ENCODE measurements at regions not wholly inside any gene's neighbourhood (a gene's known extent, or its start where the extent isn't known, plus 50 kb on each side); places are given as distances from the start of the nearest gene placed in this dataset.

DNA sequence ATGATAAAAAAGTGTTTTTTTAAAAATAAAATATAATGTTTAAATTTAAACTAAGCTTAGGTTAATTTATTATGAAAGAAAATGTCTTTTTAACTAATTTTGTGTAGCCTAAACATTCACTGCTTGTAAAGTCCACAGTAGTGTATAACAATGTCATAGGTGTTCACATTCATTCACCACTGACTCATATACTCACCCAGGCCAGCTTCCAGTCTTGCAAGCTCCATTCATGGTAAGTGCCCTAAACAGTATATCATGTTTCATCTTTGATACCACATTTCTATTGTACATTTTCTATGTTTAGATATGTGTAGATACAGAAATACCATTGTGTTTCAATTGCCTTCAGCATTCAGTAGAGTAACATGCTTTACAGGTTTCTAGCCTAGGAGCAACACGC lies 530.3 kb downstream of the EPHA5 start:
- WGBS, result 83% methylated on average over 1 of the region's 1 CpG
- no peak for TF ChIP-seq POLR2AphosphoS5 (IDR thresholded peaks at IDR 0.05)
- TF ChIP-seq, protein P1, sequence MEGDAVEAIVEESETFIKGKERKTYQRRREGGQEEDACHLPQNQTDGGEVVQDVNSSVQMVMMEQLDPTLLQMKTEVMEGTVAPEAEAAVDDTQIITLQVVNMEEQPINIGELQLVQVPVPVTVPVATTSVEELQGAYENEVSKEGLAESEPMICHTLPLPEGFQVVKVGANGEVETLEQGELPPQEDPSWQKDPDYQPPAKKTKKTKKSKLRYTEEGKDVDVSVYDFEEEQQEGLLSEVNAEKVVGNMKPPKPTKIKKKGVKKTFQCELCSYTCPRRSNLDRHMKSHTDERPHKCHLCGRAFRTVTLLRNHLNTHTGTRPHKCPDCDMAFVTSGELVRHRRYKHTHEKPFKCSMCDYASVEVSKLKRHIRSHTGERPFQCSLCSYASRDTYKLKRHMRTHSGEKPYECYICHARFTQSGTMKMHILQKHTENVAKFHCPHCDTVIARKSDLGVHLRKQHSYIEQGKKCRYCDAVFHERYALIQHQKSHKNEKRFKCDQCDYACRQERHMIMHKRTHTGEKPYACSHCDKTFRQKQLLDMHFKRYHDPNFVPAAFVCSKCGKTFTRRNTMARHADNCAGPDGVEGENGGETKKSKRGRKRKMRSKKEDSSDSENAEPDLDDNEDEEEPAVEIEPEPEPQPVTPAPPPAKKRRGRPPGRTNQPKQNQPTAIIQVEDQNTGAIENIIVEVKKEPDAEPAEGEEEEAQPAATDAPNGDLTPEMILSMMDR (IDR thresholded peaks at IDR 0.05), result no peak
- no peak for TF ChIP-seq POLR2A (IDR thresholded peaks at IDR 0.05; ENCODE audit: low read depth)
- no peak for TF ChIP-seq EP300 (IDR thresholded peaks at IDR 0.05)

DNA sequence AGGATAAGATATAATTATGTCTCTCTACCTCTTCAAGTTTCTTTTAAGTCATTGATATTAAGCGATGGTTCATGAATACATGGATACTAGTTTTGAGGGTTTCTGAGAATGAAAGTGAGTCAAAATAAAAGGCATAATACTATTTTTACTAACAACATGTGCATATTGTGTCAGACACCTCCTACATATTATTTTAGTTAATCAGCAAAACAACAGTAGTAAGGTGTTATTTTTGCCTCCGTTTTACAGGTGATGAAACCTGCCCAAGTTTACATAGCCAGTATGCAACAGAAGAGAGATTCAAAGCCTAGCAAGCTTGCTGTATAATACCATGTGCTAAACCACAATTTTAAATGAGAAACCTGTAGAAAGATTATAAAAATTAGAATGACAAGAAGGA lies 544.1 kb downstream of the EPHA5 start:
- no peak for DNase-seq (ENCODE audit: extremely low spot score)
- 77% methylated on average over 2 of the region's 2 CpGs for WGBS
- Histone ChIP-seq H3K36me3 (no peaks in the 10 kb centered on the region), H3K4me3 (no peak overlapping the region), H3K4me1 (no peaks in the 10 kb centered on the region), H3K27me3 (no peaks in the 10 kb centered on the region), H3K27ac (replicated peaks in 1 of 4) (no peak overlapping the region), H3K9me3 (no peaks in the 10 kb centered on the region)
- intact Hi-C loops (cut with DNase I), result no loop called here
- TF ChIP-seq POLR2A (IDR thresholded peaks at IDR 0.05; ENCODE audit: low read depth) (no peak), POLR2AphosphoS5 (IDR thresholded peaks at IDR 0.05) (no peak), EP300 (IDR thresholded peaks at IDR 0.05) (no peak)
- TF ChIP-seq, protein P1 (IDR thresholded peaks at IDR 0.05), result no peak

More for the DNA sequence above, 530.3 kb downstream of the EPHA5 start:
- Histone ChIP-seq H3K36me3 (no peaks in the 10 kb centered on the region), H3K4me1 (no peaks in the 10 kb centered on the region), H3K27me3 (no peaks in the 10 kb centered on the region), H3K9me3 (peaks cover 0 to 7% (median 0%) of the 10 kb centered on the region in 4 donors), H3K4me3 (no peak overlapping the region), H3K27ac (replicated peaks in 1 of 4) (no peak overlapping the region)
- intact Hi-C loops (cut with DNase I), result loop anchor here (10.0 kb wide), 1 partner anchor 55 kb away; no protein-coding TSS in a partner anchor
- DNase-seq (ENCODE audit: extremely low spot score), result no peak

DNA sequence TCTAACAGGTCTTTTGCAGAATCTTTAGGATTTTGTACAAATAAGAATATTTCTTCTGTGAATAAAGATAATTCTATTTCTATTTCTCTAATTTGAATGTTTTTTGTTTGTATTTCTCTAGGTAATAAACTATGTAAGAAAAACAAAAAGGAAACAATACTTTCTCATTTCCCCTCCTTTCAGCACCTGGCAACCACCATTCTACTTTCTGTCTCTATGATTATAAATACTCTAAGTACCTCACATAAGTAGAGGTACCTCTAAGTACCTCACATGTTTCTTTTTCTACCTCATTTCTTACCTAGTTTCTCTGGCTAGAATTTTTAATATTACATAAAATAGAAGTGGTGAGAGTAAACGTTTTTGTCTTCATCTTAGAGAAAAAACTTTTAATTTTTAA lies 550.0 kb downstream of the EPHA5 start:
- Histone ChIP-seq H3K27ac (replicated peaks in 1 of 4) (no peak overlapping the region), H3K4me1 (no peaks in the 10 kb centered on the region), H3K36me3 (no peaks in the 10 kb centered on the region), H3K4me3 (no peak overlapping the region), H3K27me3 (no peaks in the 10 kb centered on the region), H3K9me3 (peaks cover 0 to 4% (median 0%) of the 10 kb centered on the region in 4 donors)
- intact Hi-C loops (cut with DNase I), result no loop called here
- 13% methylated on average over 1 of the region's 1 CpG for WGBS
- no peak for DNase-seq (ENCODE audit: extremely low spot score)
- TF ChIP-seq, protein P1 (IDR thresholded peaks at IDR 0.05), result no peak
- no peak for TF ChIP-seq POLR2A (IDR thresholded peaks at IDR 0.05; ENCODE audit: low read depth)

DNA sequence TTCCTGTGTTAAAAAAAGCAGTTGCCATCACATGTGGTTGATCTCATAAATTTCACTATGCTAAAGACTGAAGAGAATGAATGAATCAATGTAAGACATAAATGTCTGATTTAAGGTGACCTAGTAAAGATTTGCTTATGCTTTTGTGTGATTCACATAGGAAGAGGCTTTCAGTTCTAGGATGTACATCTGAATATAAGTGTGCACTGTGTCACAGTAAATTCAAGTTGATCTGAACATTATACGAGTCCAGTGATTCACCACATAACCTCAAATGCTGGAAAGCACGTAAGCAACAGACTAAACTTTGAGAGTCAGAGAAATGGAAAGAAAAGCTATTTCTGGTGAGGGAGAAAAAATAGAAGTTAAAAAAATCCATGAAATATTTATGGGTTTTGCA lies 567.9 kb downstream of the EPHA5 start:
- no peaks in the 10 kb centered on the region for H3K9me3 ChIP-seq
- DNase-seq (ENCODE audit: extremely low spot score), result no peak
- WGBS, result 76% methylated on average over 2 of the region's 2 CpGs
- TF ChIP-seq POLR2A (IDR thresholded peaks at IDR 0.05; ENCODE audit: low read depth), result no peak
- TF ChIP-seq, protein P1 (IDR thresholded peaks at IDR 0.05), result no peak
- no peak for TF ChIP-seq EP300 (IDR thresholded peaks at IDR 0.05)
- TF ChIP-seq POLR2AphosphoS5 (IDR thresholded peaks at IDR 0.05), result no peak
- intact Hi-C loops (cut with DNase I), result no loop called here
- no peaks in the 10 kb centered on the region for H3K27me3 ChIP-seq
- H3K27ac ChIP-seq (replicated peaks in 1 of 4), result no peak overlapping the region
- no peak overlapping the region for H3K4me3 ChIP-seq
- H3K4me1 ChIP-seq, result no peaks in the 10 kb centered on the region
- no peaks in the 10 kb centered on the region for H3K36me3 ChIP-seq

DNA sequence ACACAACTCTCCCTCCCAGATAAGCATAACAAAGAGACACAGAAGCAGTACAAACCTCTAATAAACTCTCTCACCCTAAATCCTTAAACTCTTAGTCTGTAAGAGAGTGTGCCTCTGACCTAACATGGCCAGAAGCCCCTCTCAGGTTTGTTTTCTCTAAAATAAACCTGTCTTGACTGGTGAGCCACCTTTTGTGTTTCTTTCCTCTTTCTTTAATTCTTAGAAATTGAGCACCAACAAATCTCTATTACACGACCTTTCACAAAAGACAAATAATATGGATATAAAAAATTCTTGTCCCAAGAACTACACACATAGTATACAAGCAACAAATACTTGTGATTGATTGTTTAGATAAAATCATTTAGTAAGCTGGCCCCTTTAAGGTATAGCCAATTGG lies 573.7 kb downstream of the EPHA5 start:
- no peak for TF ChIP-seq EP300 (IDR thresholded peaks at IDR 0.05)
- no peak for DNase-seq (ENCODE audit: extremely low spot score)
- no peaks in the 10 kb centered on the region for H3K4me1 ChIP-seq
- no peak overlapping the region for H3K27ac ChIP-seq (replicated peaks in 1 of 4)
- no peaks in the 10 kb centered on the region for H3K36me3 ChIP-seq
- no peaks in the 10 kb centered on the region for H3K27me3 ChIP-seq
- H3K9me3 ChIP-seq, result peaks cover 0 to 8% (median 0%) of the 10 kb centered on the region in 4 donors
- 53% methylated on average over 1 of the region's 1 CpG for WGBS
- no peak overlapping the region for H3K4me3 ChIP-seq
- intact Hi-C loops (cut with DNase I), result no loop called here
